ENCODE measurements at regions not wholly inside any gene's neighbourhood (a gene's known extent, or its start where the extent isn't known, plus 50 kb on each side); places are given as distances from the start of the nearest gene placed in this dataset.
"Not testable (repeated sequence)": the region's sequence is repeated elsewhere in the genome, so short reads cannot be mapped to it uniquely, and the experiment has no call there.

DNA sequence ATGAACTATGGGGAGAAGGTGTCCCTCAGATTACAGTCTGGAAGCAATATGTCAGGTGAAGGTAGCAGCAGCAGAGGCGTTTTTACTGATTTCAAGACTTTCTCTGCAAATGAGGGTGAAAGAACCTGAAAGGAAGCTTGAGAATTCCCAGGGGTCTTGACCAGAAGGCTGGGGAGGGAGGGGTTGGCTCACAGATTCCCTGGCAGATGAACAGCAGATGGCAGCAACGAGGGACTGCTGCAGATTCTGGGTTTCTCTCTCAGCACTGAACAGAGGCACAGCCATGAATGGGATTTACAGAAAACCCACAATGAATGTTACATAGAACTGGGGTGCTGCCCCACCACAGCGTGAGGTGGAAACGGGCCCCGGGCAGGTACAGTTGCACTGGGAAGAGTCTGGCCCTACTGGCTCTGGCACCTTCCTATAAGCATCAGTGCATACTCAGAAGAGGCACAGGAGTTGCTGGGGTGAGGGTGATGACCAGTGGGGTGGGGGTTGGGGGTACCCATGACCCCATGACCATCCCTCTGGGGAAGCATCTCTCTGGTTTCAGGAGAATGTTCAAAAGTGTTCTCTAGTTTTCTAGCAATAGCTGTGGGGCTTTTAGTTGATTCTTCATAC is 317.8 kb downstream of the SH2D4B start:
- no peak overlapping the region for H3K9ac ChIP-seq (ENCODE audit: low read length)
- no peak overlapping the region for H3K4me3 ChIP-seq (ENCODE audit: insufficient read depth, low read depth, low read length)
- no peak overlapping the region for H3K27ac ChIP-seq (ENCODE audit: low read depth, low read length)
- FAIRE-seq: no peak
- H3K4me2 ChIP-seq (ENCODE audit: low read length): no peak overlapping the region
- DNase-seq (ENCODE audit: low read depth): no peak
- peaks cover 10% of the 10 kb centered on the region for H3K27me3 Mint-ChIP-seq (ENCODE audit: low read depth, unreplicated experiment)
- H3K36me3 ChIP-seq (ENCODE audit: insufficient read depth, low read length): no peaks in the 10 kb centered on the region
- no peaks in the 10 kb centered on the region for H3K4me1 ChIP-seq (ENCODE audit: insufficient read depth, low read length)
- no peak overlapping the region for H2AFZ ChIP-seq (ENCODE audit: low read depth, low read length)
- H3K27ac Mint-ChIP-seq (ENCODE audit: unreplicated experiment): no peak overlapping the region
- no peaks in the 10 kb centered on the region for H3K27me3 ChIP-seq (ENCODE audit: insufficient read depth, low read length)
- H3K36me3 Mint-ChIP-seq (ENCODE audit: low read depth, unreplicated experiment): no peaks in the 10 kb centered on the region
- H3K4me3 Mint-ChIP-seq (ENCODE audit: unreplicated experiment): no peak overlapping the region
- H3K4me1 Mint-ChIP-seq (ENCODE audit: low read depth, unreplicated experiment): no peaks in the 10 kb centered on the region
- no peaks in the 10 kb centered on the region for H3K9me3 ChIP-seq (ENCODE audit: insufficient read depth, low read depth, low read length)
- TF ChIP-seq, protein P1, sequence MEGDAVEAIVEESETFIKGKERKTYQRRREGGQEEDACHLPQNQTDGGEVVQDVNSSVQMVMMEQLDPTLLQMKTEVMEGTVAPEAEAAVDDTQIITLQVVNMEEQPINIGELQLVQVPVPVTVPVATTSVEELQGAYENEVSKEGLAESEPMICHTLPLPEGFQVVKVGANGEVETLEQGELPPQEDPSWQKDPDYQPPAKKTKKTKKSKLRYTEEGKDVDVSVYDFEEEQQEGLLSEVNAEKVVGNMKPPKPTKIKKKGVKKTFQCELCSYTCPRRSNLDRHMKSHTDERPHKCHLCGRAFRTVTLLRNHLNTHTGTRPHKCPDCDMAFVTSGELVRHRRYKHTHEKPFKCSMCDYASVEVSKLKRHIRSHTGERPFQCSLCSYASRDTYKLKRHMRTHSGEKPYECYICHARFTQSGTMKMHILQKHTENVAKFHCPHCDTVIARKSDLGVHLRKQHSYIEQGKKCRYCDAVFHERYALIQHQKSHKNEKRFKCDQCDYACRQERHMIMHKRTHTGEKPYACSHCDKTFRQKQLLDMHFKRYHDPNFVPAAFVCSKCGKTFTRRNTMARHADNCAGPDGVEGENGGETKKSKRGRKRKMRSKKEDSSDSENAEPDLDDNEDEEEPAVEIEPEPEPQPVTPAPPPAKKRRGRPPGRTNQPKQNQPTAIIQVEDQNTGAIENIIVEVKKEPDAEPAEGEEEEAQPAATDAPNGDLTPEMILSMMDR (IDR thresholded peaks at IDR 0.05; ENCODE audit: insufficient read depth, low read depth, low read length): no peak
- TF ChIP-seq EZH2 (IDR thresholded peaks at IDR 0.05; ENCODE audit: insufficient read depth, low read length): no peak
- no peaks in the 10 kb centered on the region for H4K20me1 ChIP-seq (ENCODE audit: insufficient read depth, low read length)
- H3K9me3 Mint-ChIP-seq (ENCODE audit: unreplicated experiment): no peaks in the 10 kb centered on the region
- H3K79me2 ChIP-seq (ENCODE audit: insufficient read depth, low read length): no peaks in the 10 kb centered on the region

DNA sequence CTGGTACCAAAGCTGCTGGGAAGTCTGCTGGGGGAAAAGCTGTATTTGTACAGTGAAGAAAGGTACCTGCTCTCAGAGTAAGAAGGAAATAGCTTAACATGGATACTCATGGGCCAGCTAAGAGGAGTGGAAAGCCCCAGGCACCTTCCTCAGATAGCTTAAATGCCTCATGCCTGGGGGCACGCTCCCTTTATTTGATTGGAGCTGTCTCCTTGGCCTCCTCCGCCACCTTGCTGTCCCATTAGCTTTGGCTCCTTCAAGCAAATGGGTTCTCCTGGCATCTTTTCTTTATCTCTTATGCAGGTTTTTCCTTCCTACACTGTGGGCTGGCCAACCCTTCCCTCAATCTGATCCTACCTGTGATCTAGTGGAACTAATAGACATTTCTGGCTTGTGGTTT is 318.5 kb downstream of the SH2D4B start:
- H3K27me3 Mint-ChIP-seq (ENCODE audit: low read depth, unreplicated experiment): peaks cover 10% of the 10 kb centered on the region
- H3K4me3 Mint-ChIP-seq (ENCODE audit: unreplicated experiment): no peak overlapping the region
- H3K9me3 Mint-ChIP-seq (ENCODE audit: unreplicated experiment): no peaks in the 10 kb centered on the region
- FAIRE-seq: no peak
- no peak overlapping the region for H2AFZ ChIP-seq (ENCODE audit: low read depth, low read length)
- H3K36me3 ChIP-seq (ENCODE audit: insufficient read depth, low read length): no peaks in the 10 kb centered on the region
- DNase-seq (ENCODE audit: low read depth): no peak
- H3K4me1 Mint-ChIP-seq (ENCODE audit: low read depth, unreplicated experiment): no peaks in the 10 kb centered on the region
- no peaks in the 10 kb centered on the region for H3K9me3 ChIP-seq (ENCODE audit: insufficient read depth, low read depth, low read length)
- TF ChIP-seq, protein P1 (IDR thresholded peaks at IDR 0.05; ENCODE audit: insufficient read depth, low read depth, low read length): no peak
- no peak for TF ChIP-seq EZH2 (IDR thresholded peaks at IDR 0.05; ENCODE audit: insufficient read depth, low read length)
- H3K27ac ChIP-seq (ENCODE audit: low read depth, low read length): no peak overlapping the region
- H3K4me3 ChIP-seq (ENCODE audit: insufficient read depth, low read depth, low read length): no peak overlapping the region
- no peaks in the 10 kb centered on the region for H3K27me3 ChIP-seq (ENCODE audit: insufficient read depth, low read length)
- no peaks in the 10 kb centered on the region for H4K20me1 ChIP-seq (ENCODE audit: insufficient read depth, low read length)
- no peak overlapping the region for H3K9ac ChIP-seq (ENCODE audit: low read length)
- no peak overlapping the region for H3K27ac Mint-ChIP-seq (ENCODE audit: unreplicated experiment)
- no peak overlapping the region for H3K4me2 ChIP-seq (ENCODE audit: low read length)
- no peaks in the 10 kb centered on the region for H3K79me2 ChIP-seq (ENCODE audit: insufficient read depth, low read length)
- no peaks in the 10 kb centered on the region for H3K4me1 ChIP-seq (ENCODE audit: insufficient read depth, low read length)
- H3K36me3 Mint-ChIP-seq (ENCODE audit: low read depth, unreplicated experiment): no peaks in the 10 kb centered on the region

DNA sequence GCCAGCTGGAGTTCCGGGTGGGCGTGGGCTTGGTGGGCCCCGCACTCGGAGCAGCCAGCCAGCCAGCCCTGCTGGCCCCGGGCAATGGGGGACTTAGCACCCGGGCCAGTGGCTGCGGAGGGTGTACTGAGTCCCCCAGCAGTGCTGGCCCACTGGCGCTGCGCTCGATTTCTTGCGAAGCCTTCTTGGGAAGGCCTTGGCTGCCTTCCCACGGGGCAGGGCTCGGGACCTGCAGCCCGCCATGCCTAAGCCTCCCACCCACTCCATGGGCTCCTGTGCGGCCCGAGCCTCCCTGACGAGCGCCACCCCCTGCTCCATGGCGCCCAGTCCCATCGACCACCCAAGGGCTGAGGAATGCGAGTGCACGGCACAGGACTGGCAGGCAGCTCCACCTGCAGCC is 321.6 kb downstream of the SH2D4B start:
- H3K27me3 ChIP-seq (ENCODE audit: insufficient read depth, low read length); FAIRE-seq; H3K9me3 Mint-ChIP-seq (ENCODE audit: unreplicated experiment); H3K36me3 Mint-ChIP-seq (ENCODE audit: low read depth, unreplicated experiment); H3K79me2 ChIP-seq (ENCODE audit: insufficient read depth, low read length); H3K4me1 Mint-ChIP-seq (ENCODE audit: low read depth, unreplicated experiment); DNase-seq (ENCODE audit: low read depth); H3K4me3 Mint-ChIP-seq (ENCODE audit: unreplicated experiment); H4K20me1 ChIP-seq (ENCODE audit: insufficient read depth, low read length); H3K27me3 Mint-ChIP-seq (ENCODE audit: low read depth, unreplicated experiment); H3K27ac Mint-ChIP-seq (ENCODE audit: unreplicated experiment); H2AFZ ChIP-seq (ENCODE audit: low read depth, low read length); H3K4me2 ChIP-seq (ENCODE audit: low read length); H3K27ac ChIP-seq (ENCODE audit: low read depth, low read length); H3K4me1 ChIP-seq (ENCODE audit: insufficient read depth, low read length); H3K9ac ChIP-seq (ENCODE audit: low read length); H3K9me3 ChIP-seq (ENCODE audit: insufficient read depth, low read depth, low read length); H3K36me3 ChIP-seq (ENCODE audit: insufficient read depth, low read length); H3K4me3 ChIP-seq (ENCODE audit: insufficient read depth, low read depth, low read length): not testable (repeated sequence)

Data from astrocyte (in vitro differentiated cells and primary cell).